ENCODE measurements at regions not wholly inside any gene's neighbourhood (a gene's known extent, or its start where the extent isn't known, plus 50 kb on each side); places are given as distances from the start of the nearest gene placed in this dataset.

DNA sequence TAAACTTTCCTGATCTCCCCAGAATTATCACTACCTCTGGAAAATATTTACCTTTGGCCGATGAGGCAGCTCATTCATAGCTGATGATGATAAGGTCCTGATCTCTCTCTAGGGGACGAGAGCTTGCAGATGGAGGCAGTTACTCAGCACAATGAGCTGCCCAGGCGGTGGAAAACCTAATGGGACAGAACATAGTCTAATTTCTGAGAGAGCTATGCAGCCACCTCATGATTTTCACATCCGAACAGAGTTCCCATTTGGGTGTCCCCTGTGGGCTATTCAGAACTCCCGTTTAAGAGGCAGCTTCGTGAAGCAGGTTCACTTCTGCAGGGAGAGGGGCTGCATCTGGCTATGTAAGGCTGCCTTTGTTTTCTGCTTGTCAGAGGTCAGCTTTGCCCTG is 724.6 kb upstream of the TMEM132C start:
- intact Hi-C loops (cut with micrococcal nuclease): no loop called here

GRCh38 chr12:127542931-127543330 is 724.0 kb upstream of the TMEM132C start:
- no peaks in the 10 kb centered on the region for H3K36me3 Mint-ChIP-seq
- Histone ChIP-seq H3K27me3 (ENCODE audit: control insufficient read depth, insufficient read depth, low read length) (no peaks in the 10 kb centered on the region), H3K4me3 (ENCODE audit: low read length) (no peak overlapping the region), H3K27ac (ENCODE audit: low read length) (no peak overlapping the region), H3K4me1 (ENCODE audit: control insufficient read depth, insufficient read depth, low read length) (no peaks in the 10 kb centered on the region), H3K9me3 (ENCODE audit: control insufficient read depth, insufficient read depth, low read length) (peaks cover 4% of the 10 kb centered on the region), H3K36me3 (ENCODE audit: control insufficient read depth, insufficient read depth, low read length) (no peaks in the 10 kb centered on the region)
- H3K27ac Mint-ChIP-seq: no peak overlapping the region
- TF ChIP-seq CTCF (IDR thresholded peaks at IDR 0.05): no peak
- no peak for DNase-seq
- peaks cover 0 to 2% of the 10 kb centered on the region in 2 donors for H3K9me3 Mint-ChIP-seq
- WGBS (ENCODE audit: insufficient coverage): 88% methylated on average over 3 of the region's 3 CpGs
- H3K27me3 Mint-ChIP-seq (ENCODE audit: low read depth in 2 of 2): no peaks in the 10 kb centered on the region
- intact Hi-C loops (cut with micrococcal nuclease): no loop called here
- H3K4me1 Mint-ChIP-seq: no peaks in the 10 kb centered on the region
- no peak for ATAC-seq
- no peak overlapping the region for H3K4me3 Mint-ChIP-seq

More for the DNA sequence above, 724.6 kb upstream of the TMEM132C start:
- no peaks in the 10 kb centered on the region for H3K27me3 ChIP-seq (ENCODE audit: control insufficient read depth, insufficient read depth, low read length)
- H3K4me3 ChIP-seq (ENCODE audit: low read length): no peak overlapping the region
- no peak for ATAC-seq
- H3K36me3 ChIP-seq (ENCODE audit: control insufficient read depth, insufficient read depth, low read length): no peaks in the 10 kb centered on the region
- 77% methylated on average over 6 of the region's 6 CpGs for WGBS (ENCODE audit: insufficient coverage)
- no peak for DNase-seq
- H3K27ac ChIP-seq (ENCODE audit: low read length): no peak overlapping the region
- Mint-ChIP-seq H3K36me3 (no peaks in the 10 kb centered on the region), H3K9me3 (peaks cover 0 to 2% of the 10 kb centered on the region in 2 donors), H3K27ac (no peak overlapping the region), H3K4me1 (no peaks in the 10 kb centered on the region), H3K4me3 (no peak overlapping the region), H3K27me3 (ENCODE audit: low read depth in 2 of 2) (no peaks in the 10 kb centered on the region)
- peaks cover 4% of the 10 kb centered on the region for H3K9me3 ChIP-seq (ENCODE audit: control insufficient read depth, insufficient read depth, low read length)
- TF ChIP-seq CTCF (IDR thresholded peaks at IDR 0.05): no peak
- H3K4me1 ChIP-seq (ENCODE audit: control insufficient read depth, insufficient read depth, low read length): no peaks in the 10 kb centered on the region

- intact Hi-C loops (cut with micrococcal nuclease): no loop called here
- no peaks in the 10 kb centered on the region for H3K36me3 ChIP-seq (ENCODE audit: control insufficient read depth, insufficient read depth, low read length)
- no peak for TF ChIP-seq CTCF (IDR thresholded peaks at IDR 0.05)
- no peak overlapping the region for H3K27ac ChIP-seq (ENCODE audit: low read length)
- ATAC-seq (no peak), DNase-seq (no peak)
- Mint-ChIP-seq H3K27ac (no peak overlapping the region), H3K36me3 (no peaks in the 10 kb centered on the region), H3K9me3 (peaks cover 0 to 2% of the 10 kb centered on the region in 2 donors), H3K27me3 (ENCODE audit: low read depth in 2 of 2) (no peaks in the 10 kb centered on the region), H3K4me1 (no peaks in the 10 kb centered on the region), H3K4me3 (no peak overlapping the region)
- H3K9me3 ChIP-seq (ENCODE audit: control insufficient read depth, insufficient read depth, low read length): peaks cover 4% of the 10 kb centered on the region
- WGBS (ENCODE audit: insufficient coverage): 76% methylated on average over 6 of the region's 6 CpGs
- H3K4me3 ChIP-seq (ENCODE audit: low read length): no peak overlapping the region
- H3K27me3 ChIP-seq (ENCODE audit: control insufficient read depth, insufficient read depth, low read length): no peaks in the 10 kb centered on the region
- H3K4me1 ChIP-seq (ENCODE audit: control insufficient read depth, insufficient read depth, low read length): no peaks in the 10 kb centered on the region
Observed at GRCh38 chr12:127546721-127547505, 720.1 kb upstream of the TMEM132C start.

GRCh38 chr12:127548123-127548553 is 718.8 kb upstream of the TMEM132C start:
- no peak overlapping the region for H3K4me3 Mint-ChIP-seq
- H3K27me3 ChIP-seq (ENCODE audit: control insufficient read depth, insufficient read depth, low read length): no peaks in the 10 kb centered on the region
- H3K9me3 Mint-ChIP-seq: peaks cover 0 to 2% of the 10 kb centered on the region in 2 donors
- no peaks in the 10 kb centered on the region for H3K36me3 ChIP-seq (ENCODE audit: control insufficient read depth, insufficient read depth, low read length)
- no peaks in the 10 kb centered on the region for H3K36me3 Mint-ChIP-seq
- no peak overlapping the region for H3K27ac Mint-ChIP-seq
- H3K4me1 ChIP-seq (ENCODE audit: control insufficient read depth, insufficient read depth, low read length): no peaks in the 10 kb centered on the region
- TF ChIP-seq CTCF (IDR thresholded peaks at IDR 0.05): no peak
- 59% methylated on average over 10 of the region's 10 CpGs for WGBS (ENCODE audit: insufficient coverage)
- no peaks in the 10 kb centered on the region for H3K4me1 Mint-ChIP-seq
- ATAC-seq (no peak), DNase-seq (no peak)
- intact Hi-C loops (cut with micrococcal nuclease): no loop called here
- H3K27ac ChIP-seq (ENCODE audit: low read length): no peak overlapping the region
- no peak overlapping the region for H3K4me3 ChIP-seq (ENCODE audit: low read length)
- no peaks in the 10 kb centered on the region for H3K27me3 Mint-ChIP-seq (ENCODE audit: low read depth in 2 of 2)
- peaks cover 4% of the 10 kb centered on the region for H3K9me3 ChIP-seq (ENCODE audit: control insufficient read depth, insufficient read depth, low read length)

Measured in natural killer cell (primary cell).